ENCODE measurements at regions not wholly inside any gene's neighbourhood (a gene's known extent, or its start where the extent isn't known, plus 50 kb on each side); places are given as distances from the start of the nearest gene placed in this dataset.

DNA sequence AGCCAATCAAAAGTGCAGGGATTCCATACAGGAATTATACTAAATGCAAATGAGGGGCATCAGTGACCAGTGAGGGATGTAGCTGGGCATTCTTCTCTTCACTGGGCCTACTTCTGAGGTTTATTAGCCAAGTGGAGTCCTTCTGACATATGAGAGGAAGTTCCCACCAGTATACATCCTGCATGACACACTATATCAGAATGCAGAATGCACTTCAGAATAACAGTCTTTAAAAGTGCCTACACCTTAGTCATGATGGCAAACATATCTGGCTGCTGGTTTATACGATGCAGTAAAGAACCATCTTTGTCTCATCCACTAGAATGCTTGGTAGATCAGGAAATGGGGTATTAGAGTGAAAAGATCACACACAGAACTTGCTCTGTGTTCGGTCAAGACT, 180.3 kb upstream of the PPARGC1A start:
- DNase-seq (ENCODE audit: low read depth in 1 of 2, low spot score in 1 of 2), result no peak

DNA sequence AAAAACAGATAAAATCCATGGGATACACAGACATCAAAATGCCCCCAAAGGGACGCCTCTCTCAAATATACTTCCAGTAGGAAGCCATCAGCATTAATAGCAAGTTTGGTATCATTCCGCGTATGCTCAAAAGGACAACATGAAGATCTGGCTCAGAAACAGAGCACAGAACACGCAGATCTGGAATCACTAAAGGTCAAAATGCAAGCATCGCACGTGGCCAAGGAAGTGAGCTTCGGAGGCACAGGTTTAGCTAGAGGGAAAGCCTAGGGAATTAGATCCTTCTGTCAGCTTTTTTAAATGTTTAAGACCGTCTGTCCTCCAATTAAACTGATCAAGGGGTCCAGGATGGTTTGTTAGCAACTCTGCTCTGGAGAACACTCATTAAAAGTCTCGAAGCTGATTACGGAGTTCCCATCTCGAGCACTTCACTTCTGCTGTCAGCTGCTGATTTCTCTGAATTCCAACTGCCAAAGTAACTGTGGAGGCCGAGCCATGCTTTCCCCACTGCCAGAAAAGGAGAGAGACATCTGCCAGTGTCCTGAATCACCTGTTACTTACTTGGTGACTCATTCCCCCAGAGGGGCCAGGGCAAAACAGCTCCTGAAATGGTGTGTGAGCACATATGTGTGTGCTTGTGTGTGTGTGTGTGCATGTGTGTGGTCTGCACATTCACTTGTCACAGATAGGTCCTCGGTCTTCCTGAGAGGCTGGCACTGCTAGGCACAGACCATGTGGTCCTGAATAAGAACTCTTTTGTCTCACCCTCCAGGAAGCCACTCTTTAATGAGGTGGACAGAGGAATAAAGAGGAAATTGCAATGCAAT, 177.7 kb upstream of the PPARGC1A start:
- no peak for DNase-seq (ENCODE audit: low read depth in 1 of 2, low spot score in 1 of 2)

DNA sequence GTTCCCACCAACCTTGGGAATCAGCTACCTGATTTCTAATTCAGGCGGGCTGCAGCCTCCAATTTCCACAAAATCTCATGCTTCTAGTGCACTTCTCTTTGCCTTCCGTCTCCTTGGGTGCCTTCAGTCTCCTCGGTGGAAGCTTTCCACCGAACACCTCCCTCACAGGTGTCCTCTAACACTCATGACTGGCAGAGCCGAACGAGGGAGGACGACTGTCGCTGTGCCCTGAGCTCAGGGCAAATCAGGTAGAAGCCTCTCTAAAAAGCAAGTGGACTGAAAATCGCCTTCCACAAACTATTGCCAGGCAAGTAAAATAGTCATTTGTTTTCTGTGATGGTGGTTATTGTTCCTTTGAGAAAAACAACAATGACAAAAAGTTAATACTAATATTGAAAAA, 176.1 kb upstream of the PPARGC1A start:
- DNase-seq (ENCODE audit: low read depth in 1 of 2, low spot score in 1 of 2), result no peak

GRCh38 chr4:24063731-24064130, 173.9 kb upstream of the PPARGC1A start:
- DNase-seq (ENCODE audit: low read depth in 1 of 2, low spot score in 1 of 2), result no peak

- no peak for DNase-seq (ENCODE audit: low read depth in 1 of 2, low spot score in 1 of 2)
These were observed 171.1 kb upstream of the PPARGC1A start for GRCh38 chr4:24060932-24061331.

GRCh38 chr4:24059839-24060238, 170.0 kb upstream of the PPARGC1A start:
- no peak for DNase-seq (ENCODE audit: low read depth in 1 of 2, low spot score in 1 of 2)

DNA sequence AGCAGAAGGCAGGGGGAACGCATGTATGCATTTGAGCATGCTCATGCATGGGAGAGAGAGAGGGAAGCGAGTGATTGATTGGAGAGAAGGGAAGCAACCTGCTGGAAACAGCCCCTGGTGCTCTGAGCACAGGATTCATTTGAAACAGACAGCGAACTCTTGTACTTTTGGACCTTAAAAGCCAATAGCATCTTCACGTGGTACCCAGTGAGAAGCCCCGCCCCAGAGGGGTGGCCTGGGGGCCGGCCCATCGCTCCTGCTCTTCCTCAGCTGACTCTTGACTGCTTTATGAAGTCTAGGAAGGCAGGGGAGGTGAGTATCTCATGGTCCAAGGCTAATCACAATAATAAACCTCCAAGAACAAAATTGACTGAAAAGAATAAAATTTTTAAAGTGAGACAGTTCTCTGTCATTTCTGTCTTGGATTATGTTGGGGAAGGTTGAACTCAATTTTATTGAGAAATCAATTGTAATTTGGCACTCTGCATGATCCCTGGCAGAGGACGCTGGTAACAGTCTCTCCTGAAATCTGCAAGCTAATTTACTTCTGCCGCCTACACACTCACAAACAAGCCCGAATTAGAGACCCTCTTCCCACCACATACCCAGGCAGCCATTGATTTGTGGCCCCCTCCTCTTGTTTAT, 168.2 kb upstream of the PPARGC1A start:
- DNase-seq (ENCODE audit: low read depth in 1 of 2, low spot score in 1 of 2), result no peak

GRCh38 chr4:24056289-24056688, 166.4 kb upstream of the PPARGC1A start:
- no peak for DNase-seq (ENCODE audit: low read depth in 1 of 2, low spot score in 1 of 2)

- DNase-seq (ENCODE audit: low read depth in 1 of 2, low spot score in 1 of 2), result no peak
These were observed 165.8 kb upstream of the PPARGC1A start for GRCh38 chr4:24055623-24056022.

GRCh38 chr4:24054910-24055309, 165.1 kb upstream of the PPARGC1A start:
- DNase-seq (ENCODE audit: low read depth in 1 of 2, low spot score in 1 of 2), result no peak

- no peak for DNase-seq (ENCODE audit: low read depth in 1 of 2, low spot score in 1 of 2)
These were observed 164.1 kb upstream of the PPARGC1A start for GRCh38 chr4:24053934-24054333.

DNA sequence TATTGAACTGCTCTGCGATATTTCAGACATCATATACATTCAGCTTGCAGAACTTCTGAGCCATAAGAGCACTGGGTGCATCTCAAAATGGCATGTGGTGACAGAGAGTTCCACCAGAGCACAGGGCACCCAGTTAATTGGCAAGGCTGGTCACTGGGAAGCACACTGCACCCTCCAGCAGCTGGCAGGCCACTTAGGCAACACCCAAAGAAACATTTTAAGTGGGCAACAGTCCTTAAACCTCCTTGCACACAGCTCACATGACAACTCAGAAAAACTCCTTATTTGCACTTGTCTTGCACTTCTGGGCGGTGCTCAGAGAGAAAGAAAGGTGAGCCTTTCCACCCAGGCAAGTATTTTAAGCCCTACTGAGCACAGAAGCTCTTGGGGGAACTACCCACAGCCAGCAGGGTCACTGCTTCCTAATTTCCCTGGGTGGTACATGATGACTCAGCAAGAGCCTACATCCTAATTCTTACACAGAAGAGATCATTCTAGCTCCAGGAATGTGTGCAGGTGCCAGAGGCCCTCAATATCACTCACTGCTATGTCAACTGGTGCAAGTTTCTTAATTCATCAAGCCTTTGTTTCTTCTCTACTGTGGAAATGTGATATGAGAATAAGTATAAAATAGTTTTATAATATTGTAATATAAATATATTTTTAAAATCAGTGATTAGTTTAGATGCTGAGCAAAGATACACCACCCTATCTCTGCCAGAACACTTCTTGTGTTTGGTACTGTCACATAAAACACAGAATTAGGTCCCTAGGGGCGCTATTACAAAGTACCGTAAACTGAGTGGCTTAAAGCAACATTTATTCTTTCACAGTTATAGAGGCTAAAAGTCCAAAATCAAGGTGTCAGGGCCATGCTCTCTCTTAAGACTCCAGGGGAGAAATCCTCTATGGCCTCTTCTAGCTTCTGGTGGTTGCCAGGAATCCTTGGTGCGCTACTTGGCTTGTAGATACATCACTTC, 155.1 kb upstream of the PPARGC1A start:
- no peak for DNase-seq (ENCODE audit: low read depth in 1 of 2, low spot score in 1 of 2)

GRCh38 chr4:24042094-24042493, 152.2 kb upstream of the PPARGC1A start:
- no peak for DNase-seq (ENCODE audit: low read depth in 1 of 2, low spot score in 1 of 2)

- no peak for DNase-seq (ENCODE audit: low read depth in 1 of 2, low spot score in 1 of 2)
These were observed 151.0 kb upstream of the PPARGC1A start for GRCh38 chr4:24040811-24041210.

DNA sequence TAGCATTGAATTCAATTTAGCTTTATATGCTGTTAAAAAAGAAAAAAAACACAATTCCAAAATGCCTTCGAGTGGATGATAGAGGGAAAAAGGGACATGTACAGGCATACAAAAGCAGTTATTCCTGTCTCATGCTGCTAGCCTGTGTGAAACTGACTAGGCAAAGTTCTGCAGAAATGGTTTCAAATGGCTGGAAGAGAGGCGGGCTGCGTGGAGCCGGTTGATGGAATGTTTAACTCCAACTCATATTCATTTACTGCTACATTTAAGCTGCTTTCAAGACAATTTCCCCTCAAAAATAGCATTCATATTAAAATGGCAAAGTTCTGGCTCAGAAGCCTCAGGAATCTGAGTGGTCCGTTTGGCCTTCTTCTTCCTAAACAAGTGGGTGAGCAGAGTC, 143.8 kb upstream of the PPARGC1A start:
- DNase-seq (ENCODE audit: low read depth in 1 of 2, low spot score in 1 of 2), result no peak

GRCh38 chr4:24032371-24032989, 142.6 kb upstream of the PPARGC1A start:
- DNase-seq (ENCODE audit: low read depth in 1 of 2, low spot score in 1 of 2), result no peak

- DNase-seq (ENCODE audit: low read depth in 1 of 2, low spot score in 1 of 2), result no peak
These were observed 136.7 kb upstream of the PPARGC1A start for GRCh38 chr4:24026596-24026995.

DNA sequence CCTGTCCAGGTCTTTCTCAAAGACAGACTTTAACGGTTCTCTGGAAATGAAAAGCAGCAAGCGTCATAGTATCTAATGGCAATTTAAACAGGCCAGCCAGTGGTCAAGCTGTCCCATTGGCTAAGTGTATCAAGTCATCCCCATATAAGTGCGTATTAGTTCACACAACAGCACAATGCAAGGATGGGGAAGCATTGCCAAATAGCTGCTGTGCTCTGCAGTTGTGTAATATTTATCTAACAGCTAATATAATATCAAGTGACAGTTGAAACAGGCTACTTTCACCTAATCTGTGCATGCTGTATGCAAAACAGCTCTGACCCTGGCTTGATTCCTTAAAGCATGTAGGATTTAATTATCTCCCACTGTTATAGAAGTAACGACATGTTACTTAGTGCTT, 134.8 kb upstream of the PPARGC1A start:
- no peak for DNase-seq (ENCODE audit: low read depth in 1 of 2, low spot score in 1 of 2)

- DNase-seq (ENCODE audit: low read depth in 1 of 2, low spot score in 1 of 2), result no peak
These were observed 134.3 kb upstream of the PPARGC1A start for GRCh38 chr4:24024157-24024556.

- DNase-seq (ENCODE audit: low read depth in 1 of 2, low spot score in 1 of 2), result no peak
These were observed 125.9 kb upstream of the PPARGC1A start for GRCh38 chr4:24015782-24016181.
